ENCODE measurements at regions not wholly inside any gene's neighbourhood (a gene's known extent, or its start where the extent isn't known, plus 50 kb on each side); places are given as distances from the start of the nearest gene placed in this dataset.

DNA sequence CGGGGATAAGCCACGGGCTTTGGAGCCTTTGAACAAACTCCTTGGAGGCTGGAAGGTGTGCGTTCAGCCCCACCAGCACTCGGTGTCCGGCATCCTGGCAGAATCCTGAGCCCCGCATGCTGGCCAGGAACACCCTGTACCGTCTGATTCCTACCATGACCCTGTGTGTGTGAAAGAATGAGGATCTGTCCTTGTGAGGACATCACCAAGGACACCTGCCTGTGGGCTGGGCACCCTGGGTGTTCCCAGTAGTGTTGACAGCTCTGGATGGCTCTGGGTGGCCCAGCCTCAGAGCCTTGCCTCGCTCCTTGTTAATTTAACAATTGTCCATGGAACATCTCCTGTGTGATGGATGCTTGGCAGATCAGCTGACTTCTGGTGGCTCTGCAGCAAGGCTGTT lies 234.3 kb downstream of the QKI start:
- DNase-seq: no peak
- WGBS (ENCODE audit: insufficient coverage): 90% methylated on average over 8 of the region's 8 CpGs
- Histone ChIP-seq H3K4me3 (ENCODE audit: low read length) (no peak overlapping the region), H3K4me1 (ENCODE audit: control insufficient read depth, insufficient read depth, low read length) (peaks cover 10% of the 10 kb centered on the region), H3K36me3 (ENCODE audit: control insufficient read depth, insufficient read depth, low read length) (no peaks in the 10 kb centered on the region), H3K9me3 (replicated peaks; ENCODE audit: control insufficient read depth, low read depth, low read length) (no peaks in the 10 kb centered on the region), H3K27ac (ENCODE audit: low read length) (no peak overlapping the region), H3K27me3 (ENCODE audit: control insufficient read depth, insufficient read depth, low read length) (no peaks in the 10 kb centered on the region)

DNA sequence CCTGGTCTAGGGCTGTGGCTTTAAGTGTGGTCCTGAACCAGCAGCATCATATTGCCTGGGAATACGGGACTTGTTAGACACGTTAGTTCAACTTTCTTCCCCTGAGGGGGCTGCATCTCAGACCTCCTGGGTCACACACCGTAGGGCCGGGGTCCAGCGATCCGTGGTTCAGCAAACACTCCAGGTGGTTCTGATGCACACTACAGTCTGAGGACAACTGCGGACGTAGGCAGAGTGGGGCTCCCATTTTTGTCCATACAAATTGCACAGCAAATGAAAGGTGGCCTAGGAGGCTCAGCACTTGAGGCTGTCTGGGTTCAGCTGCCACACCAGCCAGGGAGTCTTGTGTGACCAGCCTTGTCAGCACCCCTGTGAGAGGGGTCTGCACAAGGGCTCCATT lies 233.1 kb downstream of the QKI start:
- Histone ChIP-seq H3K9me3 (replicated peaks; ENCODE audit: control insufficient read depth, low read depth, low read length) (no peaks in the 10 kb centered on the region), H3K36me3 (ENCODE audit: control insufficient read depth, insufficient read depth, low read length) (no peaks in the 10 kb centered on the region), H3K4me3 (ENCODE audit: low read length) (no peak overlapping the region), H3K27ac (ENCODE audit: low read length) (no peak overlapping the region), H3K27me3 (ENCODE audit: control insufficient read depth, insufficient read depth, low read length) (no peaks in the 10 kb centered on the region), H3K4me1 (ENCODE audit: control insufficient read depth, insufficient read depth, low read length) (peaks cover 8% of the 10 kb centered on the region)
- DNase-seq: no peak
- WGBS (ENCODE audit: insufficient coverage): 79% methylated on average over 8 of the region's 8 CpGs

DNA sequence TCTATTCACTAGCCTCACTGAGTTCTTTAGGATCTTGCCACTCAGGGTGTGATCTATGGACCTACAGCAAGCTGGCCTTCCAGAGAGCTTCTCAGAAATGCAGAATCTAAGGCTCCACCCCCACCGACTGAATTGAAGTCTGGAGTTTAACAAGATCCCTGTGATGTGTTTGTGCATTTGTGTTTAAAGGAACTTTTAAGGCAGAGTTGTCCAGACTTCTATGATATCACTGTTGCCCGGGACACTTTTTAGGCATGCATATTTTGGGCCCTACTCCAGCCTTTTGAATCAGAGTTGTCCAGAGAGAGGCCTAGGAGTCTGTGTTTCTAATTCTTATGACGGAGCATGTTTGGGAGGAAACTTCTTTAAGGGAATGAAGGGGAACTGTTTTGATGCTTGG lies 232.3 kb downstream of the QKI start:
- WGBS (ENCODE audit: insufficient coverage): 100% methylated on average over 1 of the region's 3 CpGs

DNA sequence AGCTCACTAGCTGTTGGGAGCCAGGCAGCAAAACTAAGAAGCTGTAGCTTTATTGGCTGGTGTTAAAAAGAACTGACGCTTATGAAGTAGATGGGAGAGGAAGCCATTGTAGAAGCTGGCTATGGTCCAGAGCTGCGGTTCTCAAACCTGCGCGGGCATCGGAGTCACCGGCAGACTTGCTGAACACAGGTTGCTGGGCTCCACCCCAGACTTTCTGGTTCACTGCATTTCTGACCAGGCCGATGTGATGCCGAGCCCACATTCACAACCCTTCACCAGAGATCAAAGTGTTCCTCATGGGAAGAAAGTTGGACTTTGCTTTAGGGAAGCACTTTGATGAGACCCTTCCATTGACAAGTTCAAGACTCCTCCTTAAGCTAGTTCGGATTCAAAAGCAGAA lies 231.6 kb downstream of the QKI start:
- H3K36me3 ChIP-seq (ENCODE audit: control insufficient read depth, insufficient read depth, low read length): no peaks in the 10 kb centered on the region
- no peaks in the 10 kb centered on the region for H3K4me1 ChIP-seq (ENCODE audit: control insufficient read depth, insufficient read depth, low read length)
- no peaks in the 10 kb centered on the region for H3K27me3 ChIP-seq (ENCODE audit: control insufficient read depth, insufficient read depth, low read length)
- WGBS (ENCODE audit: insufficient coverage): 86% methylated on average over 7 of the region's 9 CpGs
- H3K27ac ChIP-seq (ENCODE audit: low read length): no peak overlapping the region
- H3K4me3 ChIP-seq (ENCODE audit: low read length): no peak overlapping the region
- DNase-seq: no peak
- no peaks in the 10 kb centered on the region for H3K9me3 ChIP-seq (replicated peaks; ENCODE audit: control insufficient read depth, low read depth, low read length)

More for the DNA sequence above, 232.3 kb downstream of the QKI start:
- Histone ChIP-seq H3K4me1 (ENCODE audit: control insufficient read depth, insufficient read depth, low read length) (peaks cover under 1% of the 10 kb centered on the region), H3K4me3 (ENCODE audit: low read length) (no peak overlapping the region), H3K27me3 (ENCODE audit: control insufficient read depth, insufficient read depth, low read length) (no peaks in the 10 kb centered on the region), H3K36me3 (ENCODE audit: control insufficient read depth, insufficient read depth, low read length) (no peaks in the 10 kb centered on the region), H3K27ac (ENCODE audit: low read length) (no peak overlapping the region), H3K9me3 (replicated peaks; ENCODE audit: control insufficient read depth, low read depth, low read length) (no peaks in the 10 kb centered on the region)
- no peak for DNase-seq

DNA sequence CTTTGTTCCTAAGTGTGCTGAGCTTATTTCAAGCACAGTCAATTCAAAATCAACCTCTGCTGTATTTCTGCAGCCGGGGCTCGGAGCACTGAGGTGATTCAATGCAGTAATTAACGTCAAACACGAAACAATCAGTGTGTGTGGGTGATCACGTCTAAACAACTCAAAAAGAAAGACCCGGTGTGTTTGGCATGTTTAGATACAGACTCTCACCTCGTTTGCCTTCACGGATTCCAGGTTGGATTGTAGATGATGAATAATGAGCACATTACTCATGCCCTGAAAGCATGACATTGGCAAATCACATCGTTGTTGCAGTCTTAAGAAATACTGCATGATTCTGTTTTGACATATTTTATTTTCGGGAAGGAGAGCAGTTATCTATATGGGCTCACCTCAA lies 231.0 kb downstream of the QKI start:
- WGBS (ENCODE audit: insufficient coverage): 80% methylated on average over 6 of the region's 10 CpGs
- no peak for DNase-seq
- H3K4me3 ChIP-seq (ENCODE audit: low read length): no peak overlapping the region
- no peaks in the 10 kb centered on the region for H3K9me3 ChIP-seq (replicated peaks; ENCODE audit: control insufficient read depth, low read depth, low read length)
- H3K36me3 ChIP-seq (ENCODE audit: control insufficient read depth, insufficient read depth, low read length): no peaks in the 10 kb centered on the region
- no peak overlapping the region for H3K27ac ChIP-seq (ENCODE audit: low read length)
- H3K4me1 ChIP-seq (ENCODE audit: control insufficient read depth, insufficient read depth, low read length): no peaks in the 10 kb centered on the region
- no peaks in the 10 kb centered on the region for H3K27me3 ChIP-seq (ENCODE audit: control insufficient read depth, insufficient read depth, low read length)

DNA sequence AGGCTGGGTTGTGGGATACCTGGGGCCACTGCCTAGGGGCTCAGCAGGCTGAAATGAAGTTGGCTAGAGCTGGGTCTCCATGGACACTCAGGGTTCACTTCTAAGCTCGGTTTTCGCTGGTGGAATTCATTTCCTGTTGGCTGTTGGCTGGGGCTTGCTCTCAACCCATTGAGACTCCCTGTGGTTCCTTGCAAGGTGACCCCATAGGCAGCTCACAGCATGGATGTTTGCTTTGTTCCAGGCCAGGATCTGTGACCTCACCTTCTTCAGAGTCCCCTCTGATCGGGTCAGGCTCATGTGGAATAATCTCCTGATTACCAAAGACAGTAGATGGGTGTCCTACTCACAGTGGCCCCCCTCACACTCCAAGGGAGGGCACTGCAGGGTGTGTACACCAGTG lies 229.3 kb downstream of the QKI start:
- WGBS (ENCODE audit: insufficient coverage): 21% methylated on average over 2 of the region's 3 CpGs

DNA sequence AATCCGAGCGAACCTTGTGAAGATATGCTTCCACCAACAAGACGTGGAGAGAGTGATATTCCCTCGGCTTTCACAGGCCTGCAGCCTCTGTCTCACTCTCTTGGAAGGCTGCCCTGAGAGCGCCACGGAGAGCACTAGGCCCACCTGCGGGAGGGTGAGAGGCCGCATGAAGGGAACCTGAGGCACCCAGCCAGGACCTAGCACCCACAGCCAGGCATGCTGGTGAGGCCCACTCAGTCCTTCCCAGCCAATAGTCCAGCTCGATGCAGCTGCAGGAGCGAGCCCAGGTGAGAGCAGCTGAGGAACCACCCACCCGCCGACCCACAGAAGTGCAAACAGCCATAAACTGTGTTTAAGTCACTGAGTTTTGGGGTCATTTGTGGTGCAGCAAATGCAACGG lies 227.2 kb downstream of the QKI start:
- WGBS (ENCODE audit: insufficient coverage): 69% methylated on average over 13 of the region's 13 CpGs
- Histone ChIP-seq H3K36me3 (ENCODE audit: control insufficient read depth, insufficient read depth, low read length) (no peaks in the 10 kb centered on the region), H3K4me1 (ENCODE audit: control insufficient read depth, insufficient read depth, low read length) (no peaks in the 10 kb centered on the region), H3K4me3 (ENCODE audit: low read length) (no peak overlapping the region), H3K27me3 (ENCODE audit: control insufficient read depth, insufficient read depth, low read length) (no peaks in the 10 kb centered on the region), H3K27ac (ENCODE audit: low read length) (no peak overlapping the region), H3K9me3 (replicated peaks; ENCODE audit: control insufficient read depth, low read depth, low read length) (no peaks in the 10 kb centered on the region)
- DNase-seq: no peak

More for the DNA sequence above, 229.3 kb downstream of the QKI start:
- no peaks in the 10 kb centered on the region for H3K27me3 ChIP-seq (ENCODE audit: control insufficient read depth, insufficient read depth, low read length)
- H3K9me3 ChIP-seq (replicated peaks; ENCODE audit: control insufficient read depth, low read depth, low read length): no peaks in the 10 kb centered on the region
- no peaks in the 10 kb centered on the region for H3K36me3 ChIP-seq (ENCODE audit: control insufficient read depth, insufficient read depth, low read length)
- H3K27ac ChIP-seq (ENCODE audit: low read length): no peak overlapping the region
- no peak for DNase-seq
- no peak overlapping the region for H3K4me3 ChIP-seq (ENCODE audit: low read length)
- no peaks in the 10 kb centered on the region for H3K4me1 ChIP-seq (ENCODE audit: control insufficient read depth, insufficient read depth, low read length)

DNA sequence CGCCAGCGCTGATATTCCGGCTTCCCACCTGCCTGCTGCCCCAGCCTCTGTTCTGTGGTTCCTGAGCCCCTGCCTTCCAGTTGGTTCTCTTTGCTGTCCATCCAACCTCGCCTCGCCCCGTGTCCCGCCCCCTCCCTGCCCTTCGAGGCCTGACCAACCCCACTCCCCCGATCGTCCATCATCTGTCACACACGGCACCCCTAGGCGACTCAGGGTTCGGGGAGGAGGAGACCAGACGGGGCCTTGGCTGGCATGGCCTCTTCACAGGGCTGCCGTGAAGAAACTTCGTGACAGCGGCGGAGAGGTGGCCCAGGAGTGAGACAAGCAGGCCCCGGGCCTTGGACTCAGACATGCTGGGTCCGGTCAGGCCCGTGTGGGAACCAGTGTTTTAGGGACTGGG lies 226.1 kb downstream of the QKI start:
- DNase-seq: no peak
- H3K36me3 ChIP-seq (ENCODE audit: control insufficient read depth, insufficient read depth, low read length): no peaks in the 10 kb centered on the region
- H3K27ac ChIP-seq (ENCODE audit: low read length): no peak overlapping the region
- H3K27me3 ChIP-seq (ENCODE audit: control insufficient read depth, insufficient read depth, low read length): no peaks in the 10 kb centered on the region
- H3K9me3 ChIP-seq (replicated peaks; ENCODE audit: control insufficient read depth, low read depth, low read length): no peaks in the 10 kb centered on the region
- no peaks in the 10 kb centered on the region for H3K4me1 ChIP-seq (ENCODE audit: control insufficient read depth, insufficient read depth, low read length)
- no peak overlapping the region for H3K4me3 ChIP-seq (ENCODE audit: low read length)
- WGBS (ENCODE audit: insufficient coverage): 91% methylated on average over 17 of the region's 21 CpGs

DNA sequence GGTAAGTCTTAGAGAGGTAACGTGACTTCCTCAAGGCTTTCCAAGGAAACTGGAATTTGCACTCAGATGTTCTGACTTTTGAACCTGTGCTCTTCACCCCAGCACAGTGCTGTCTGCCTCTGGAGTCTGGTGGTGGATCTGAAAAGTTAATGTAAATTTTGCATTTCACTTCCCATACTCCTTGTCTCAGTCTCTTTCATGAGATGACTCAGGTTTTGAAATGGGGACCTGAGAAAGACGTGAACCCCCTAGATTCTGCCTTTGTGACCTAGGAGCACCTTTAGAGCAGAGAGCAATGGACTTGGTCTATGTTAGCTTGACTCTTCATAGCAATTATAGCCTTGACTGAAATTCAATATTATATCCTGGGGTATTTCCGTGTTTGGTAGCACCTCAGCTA lies 223.0 kb downstream of the QKI start:
- no peak for DNase-seq

DNA sequence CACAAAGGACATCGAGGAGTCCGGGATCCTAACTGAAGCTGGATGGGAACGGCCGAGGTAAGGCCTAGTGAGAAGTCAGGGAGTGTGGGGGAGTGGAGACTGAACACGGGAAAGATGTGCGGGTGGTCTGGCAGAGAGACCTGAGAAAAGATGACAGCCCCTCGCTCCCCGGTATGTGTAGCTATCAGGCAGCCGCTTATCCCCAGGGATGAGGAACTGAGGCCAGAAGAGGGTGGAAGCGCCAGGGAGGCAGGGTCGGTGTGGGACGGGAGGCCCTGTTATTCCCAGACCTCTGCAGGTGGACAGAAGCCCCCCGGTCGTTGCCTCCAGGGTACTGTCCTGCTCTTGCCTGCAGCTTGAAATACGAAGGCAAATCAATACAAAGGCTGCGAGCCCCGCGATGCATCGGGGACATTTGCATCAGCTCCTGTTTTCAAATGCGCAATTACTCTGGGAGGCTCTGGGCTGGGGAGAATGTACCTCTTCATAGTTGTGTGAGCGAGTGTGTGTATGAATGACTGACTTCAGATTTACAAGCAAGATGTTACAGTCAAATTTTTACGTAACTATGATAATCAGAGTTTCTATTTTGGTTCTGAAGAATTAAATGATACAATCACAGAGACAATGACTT lies 221.3 kb downstream of the QKI start:
- H3K9me3 ChIP-seq (replicated peaks; ENCODE audit: control insufficient read depth, low read depth, low read length): no peaks in the 10 kb centered on the region
- H3K4me3 ChIP-seq (ENCODE audit: low read length): no peak overlapping the region
- no peak for DNase-seq
- no peaks in the 10 kb centered on the region for H3K36me3 ChIP-seq (ENCODE audit: control insufficient read depth, insufficient read depth, low read length)
- 31% methylated on average over 18 of the region's 22 CpGs for WGBS (ENCODE audit: insufficient coverage)
- no peak overlapping the region for H3K27ac ChIP-seq (ENCODE audit: low read length)
- peaks cover 4% of the 10 kb centered on the region for H3K27me3 ChIP-seq (ENCODE audit: control insufficient read depth, insufficient read depth, low read length)
- H3K4me1 ChIP-seq (ENCODE audit: control insufficient read depth, insufficient read depth, low read length): no peaks in the 10 kb centered on the region

More for the DNA sequence above, 223.0 kb downstream of the QKI start:
- Histone ChIP-seq H3K36me3 (ENCODE audit: control insufficient read depth, insufficient read depth, low read length) (no peaks in the 10 kb centered on the region), H3K27ac (ENCODE audit: low read length) (no peak overlapping the region), H3K27me3 (ENCODE audit: control insufficient read depth, insufficient read depth, low read length) (no peaks in the 10 kb centered on the region), H3K4me3 (ENCODE audit: low read length) (no peak overlapping the region), H3K9me3 (replicated peaks; ENCODE audit: control insufficient read depth, low read depth, low read length) (no peaks in the 10 kb centered on the region), H3K4me1 (ENCODE audit: control insufficient read depth, insufficient read depth, low read length) (no peaks in the 10 kb centered on the region)
- WGBS (ENCODE audit: insufficient coverage): 86% methylated on average over 1 of the region's 3 CpGs

DNA sequence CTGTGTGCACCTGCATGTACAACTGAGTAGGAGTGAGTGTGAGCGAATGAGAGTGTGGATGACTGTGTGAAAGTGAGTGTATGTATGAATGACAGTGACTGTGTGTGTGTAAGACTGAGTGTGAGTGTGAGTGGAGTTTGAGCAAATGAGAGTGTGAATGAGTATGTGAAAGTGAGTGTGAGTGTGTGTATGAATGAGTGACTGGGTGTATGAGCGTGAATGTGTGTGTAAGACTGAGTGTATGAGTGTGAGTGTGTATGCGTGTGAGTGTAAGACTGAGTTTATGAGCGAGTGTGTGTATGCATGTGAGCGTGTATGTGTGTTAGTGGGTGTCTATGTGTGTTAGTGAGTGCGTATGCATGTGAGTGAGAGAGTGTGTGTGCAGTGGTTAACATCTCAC lies 220.8 kb downstream of the QKI start:
- 92% methylated on average over 6 of the region's 6 CpGs for WGBS (ENCODE audit: insufficient coverage)
- DNase-seq: no peak
- H3K4me3 ChIP-seq (ENCODE audit: low read length): no peak overlapping the region
- no peaks in the 10 kb centered on the region for H3K4me1 ChIP-seq (ENCODE audit: control insufficient read depth, insufficient read depth, low read length)
- H3K36me3 ChIP-seq (ENCODE audit: control insufficient read depth, insufficient read depth, low read length): no peaks in the 10 kb centered on the region
- peaks cover 10% of the 10 kb centered on the region for H3K27me3 ChIP-seq (ENCODE audit: control insufficient read depth, insufficient read depth, low read length)
- H3K9me3 ChIP-seq (replicated peaks; ENCODE audit: control insufficient read depth, low read depth, low read length): peaks cover 4% of the 10 kb centered on the region
- H3K27ac ChIP-seq (ENCODE audit: low read length): no peak overlapping the region

Measured in muscle of leg (tissue), 3 donors.